GM08714 (cell line): ENCODE measurements at regions not wholly inside any gene's neighbourhood (a gene's known extent, or its start where the extent isn't known, plus 50 kb on each side); places are given as distances from the start of the nearest gene placed in this dataset.
"Not testable (repeated sequence)": the region's sequence is repeated elsewhere in the genome, so short reads cannot be mapped to it uniquely, and the experiment has no call there.

Experiments used
- H3K4me3 ChIP-seq: fragments of 200-500 bp; sonication (Bioruptor generic); 2 replicates; pipeline ENCODE4 v1.5.1; 2014; ENCODE audit warnings: mild to moderate bottlenecking, low read length, inconsistent platforms
- ZNF274 ChIP-seq: IDR thresholded peaks from 2 replicates; pipeline ENCODE4 v1.6.1; 2012; ENCODE audit warnings: mild to moderate bottlenecking, low read depth, low read length

- no peak for TF ChIP-seq ZNF274
- no peak overlapping the region for H3K4me3 ChIP-seq
Measured at GRCh38 chr6:37078814-37079213, 73.4 kb downstream of the FGD2 start.

- no peak overlapping the region for H3K4me3 ChIP-seq
- TF ChIP-seq ZNF274, result no peak
Measured at GRCh38 chr6:37081042-37081607, 75.7 kb downstream of the FGD2 start.

- no peak for TF ChIP-seq ZNF274
- H3K4me3 ChIP-seq, result no peak overlapping the region
Measured at GRCh38 chr6:37082390-37083130, 77.1 kb downstream of the FGD2 start.

- H3K4me3 ChIP-seq, result no peak overlapping the region
- no peak for TF ChIP-seq ZNF274
Measured at GRCh38 chr6:37083243-37084138, 78.0 kb downstream of the FGD2 start.

- H3K4me3 ChIP-seq, result not testable (repeated sequence)
Measured at GRCh38 chr6:37084665-37085064, 79.2 kb downstream of the FGD2 start.

GRCh38 chr6:37085198-37085597 is 79.7 kb downstream of the FGD2 start:
- no peak overlapping the region for H3K4me3 ChIP-seq
- TF ChIP-seq ZNF274, result no peak

- no peak overlapping the region for H3K4me3 ChIP-seq
- no peak for TF ChIP-seq ZNF274
Measured at GRCh38 chr6:37088897-37089296, 81.1 kb upstream of the PIM1 start.

GRCh38 chr6:37089783-37090182 is 80.2 kb upstream of the PIM1 start:
- no peak overlapping the region for H3K4me3 ChIP-seq
- no peak for TF ChIP-seq ZNF274

GRCh38 chr6:37091104-37091503 is 78.8 kb upstream of the PIM1 start:
- not testable (repeated sequence) for H3K4me3 ChIP-seq

GRCh38 chr6:37091586-37091985 is 78.4 kb upstream of the PIM1 start:
- H3K4me3 ChIP-seq, result not testable (repeated sequence)

- TF ChIP-seq ZNF274, result no peak
- H3K4me3 ChIP-seq, result no peak overlapping the region
Measured at GRCh38 chr6:37092923-37093727, 76.8 kb upstream of the PIM1 start.

- TF ChIP-seq ZNF274, result no peak
- H3K4me3 ChIP-seq, result no peak overlapping the region
Measured at GRCh38 chr6:37093728-37094069, 76.3 kb upstream of the PIM1 start.

- H3K4me3 ChIP-seq, result no peak overlapping the region
- TF ChIP-seq ZNF274, result no peak
Measured at GRCh38 chr6:37095997-37096396, 74.0 kb upstream of the PIM1 start.

- no peak for TF ChIP-seq ZNF274
- no peak overlapping the region for H3K4me3 ChIP-seq
Measured at GRCh38 chr6:37097335-37097734, 72.6 kb upstream of the PIM1 start.
